Mammary epithelial cell (primary cell): ENCODE measurements at regions not wholly inside any gene's neighbourhood (a gene's known extent, or its start where the extent isn't known, plus 50 kb on each side); places are given as distances from the start of the nearest gene placed in this dataset.

Source experiments
- EZH2 ChIP-seq: IDR thresholded peaks from 2 replicates; pipeline ENCODE4 v1.6.1; 2012; ENCODE audit warnings: low read length, inconsistent platforms, borderline replicate concordance
- TF ChIP-seq, protein P1 (sequence below), 2 donors: IDR thresholded peaks in 1 of 2; conservative IDR thresholded peaks in 1 of 2; 2 replicates each; pipeline ENCODE4 v1.5.1; 2011 to 2012; ENCODE audit warnings: inconsistent platforms in 2 of 2, low read length in 2 of 2, mild to moderate bottlenecking in 2 of 2, control low read depth in 1 of 2, low read depth in 1 of 2; ENCODE audit not compliant: insufficient read depth in 1 of 2; ENCODE audit errors: extremely low read depth in 1 of 2

DNA sequence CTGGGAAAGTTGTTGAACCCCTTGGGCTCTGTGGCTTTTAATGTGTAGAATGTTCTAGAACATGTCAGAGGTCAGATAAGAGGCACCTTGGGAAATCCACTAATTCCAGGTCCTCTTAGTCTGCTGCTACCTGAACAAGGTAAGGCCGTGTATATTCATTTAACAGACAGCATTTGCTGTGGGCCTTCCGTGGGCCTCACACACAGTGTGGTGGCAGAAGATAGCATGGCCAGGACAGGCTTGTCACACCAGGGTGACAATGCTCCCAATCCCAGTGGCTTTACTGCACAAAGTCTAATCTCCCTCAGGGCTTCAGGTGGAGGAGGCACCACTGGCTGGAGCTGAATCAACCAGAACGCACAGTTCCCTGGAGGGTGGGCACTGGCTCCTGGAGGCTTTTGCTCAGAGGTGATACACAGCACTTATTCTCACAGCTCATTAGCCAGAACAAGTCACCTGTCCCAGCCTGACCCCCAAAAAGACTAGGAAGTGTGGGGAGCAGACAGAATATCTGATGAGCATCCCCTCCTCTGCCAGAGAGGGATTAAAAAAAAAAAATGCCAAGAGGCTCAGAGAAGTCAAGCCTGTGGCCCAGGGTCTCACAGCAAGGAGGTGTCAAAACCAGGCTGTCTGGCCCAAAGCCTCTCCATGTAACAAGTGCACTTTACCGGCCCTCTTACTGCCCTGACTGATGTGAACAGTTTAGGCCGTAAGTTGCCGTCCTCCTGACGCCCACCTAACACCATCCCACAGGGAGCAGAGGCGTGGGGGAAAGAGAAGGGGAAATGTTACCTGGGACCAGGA is 216.9 kb upstream of the RAB6C start:
- TF ChIP-seq, protein P1, sequence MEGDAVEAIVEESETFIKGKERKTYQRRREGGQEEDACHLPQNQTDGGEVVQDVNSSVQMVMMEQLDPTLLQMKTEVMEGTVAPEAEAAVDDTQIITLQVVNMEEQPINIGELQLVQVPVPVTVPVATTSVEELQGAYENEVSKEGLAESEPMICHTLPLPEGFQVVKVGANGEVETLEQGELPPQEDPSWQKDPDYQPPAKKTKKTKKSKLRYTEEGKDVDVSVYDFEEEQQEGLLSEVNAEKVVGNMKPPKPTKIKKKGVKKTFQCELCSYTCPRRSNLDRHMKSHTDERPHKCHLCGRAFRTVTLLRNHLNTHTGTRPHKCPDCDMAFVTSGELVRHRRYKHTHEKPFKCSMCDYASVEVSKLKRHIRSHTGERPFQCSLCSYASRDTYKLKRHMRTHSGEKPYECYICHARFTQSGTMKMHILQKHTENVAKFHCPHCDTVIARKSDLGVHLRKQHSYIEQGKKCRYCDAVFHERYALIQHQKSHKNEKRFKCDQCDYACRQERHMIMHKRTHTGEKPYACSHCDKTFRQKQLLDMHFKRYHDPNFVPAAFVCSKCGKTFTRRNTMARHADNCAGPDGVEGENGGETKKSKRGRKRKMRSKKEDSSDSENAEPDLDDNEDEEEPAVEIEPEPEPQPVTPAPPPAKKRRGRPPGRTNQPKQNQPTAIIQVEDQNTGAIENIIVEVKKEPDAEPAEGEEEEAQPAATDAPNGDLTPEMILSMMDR (conservative IDR thresholded peaks at IDR 0.05 in 1 of 2, IDR thresholded peaks at IDR 0.05 in 1 of 2; ENCODE audit: extremely low read depth in 1 of 2, insufficient read depth in 1 of 2, low read depth in 1 of 2, low read length in 2 of 2): no peak
- TF ChIP-seq EZH2: no peak
